CD4-positive, alpha-beta T cell (primary cell): ENCODE measurements at regions not wholly inside any gene's neighbourhood (a gene's known extent, or its start where the extent isn't known, plus 50 kb on each side); places are given as distances from the start of the nearest gene placed in this dataset.

Source experiments
- ATAC-seq: fragments of 200-7000 bp; cut with Tn5 transposase; one replicate; pipeline ENCODE4 v1.10.0; 2022; ENCODE audit warnings: mild to moderate bottlenecking; ENCODE audit not compliant: poor library complexity
- CTCF ChIA-PET: fragments of 350-600 bp; sonication (Branson Sonifier 250); formaldehyde crosslinking; loops from one replicate; lab custom pipeline; 2021; ENCODE audit warnings: antibody characterized with exemption, inconsistent platforms; lab: Charles Lee
- POLR2A ChIA-PET: fragments of 350-600 bp; sonication (Branson Sonifier 250); formaldehyde crosslinking; loops from one replicate; lab custom pipeline; 2021; ENCODE audit warnings: antibody characterized with exemption, inconsistent platforms; lab: Charles Lee
- DNase-seq, 14 experiments: peaks; one replicate each; pipeline ENCODE4 v3.0.0-alpha.2; 2013 to 2020; ENCODE audit warnings: mixed read lengths in 2 of 14
- H3K27ac ChIP-seq, 2 donors: one replicate each; pipeline versions ENCODE4 v1.5.1 to v1.7.0; 2013; ENCODE audit warnings: low read length in 2 of 2, low read depth in 1 of 2, mild to moderate bottlenecking in 1 of 2
- H3K27me3 ChIP-seq, 2 experiments: 1 replicate in 1 of 2; 2 replicates in 1 of 2; pipeline versions ENCODE4 v1.6.1 to v1.7.0; 2013; ENCODE audit warnings: low read length in 2 of 2, control low read depth in 1 of 2, mild to moderate bottlenecking in 1 of 2, moderate library complexity in 1 of 2; ENCODE audit not compliant: insufficient read depth in 2 of 2, control insufficient read depth in 1 of 2
- H3K36me3 ChIP-seq: one replicate; pipeline ENCODE4 v1.6.1; 2013; ENCODE audit warnings: low read length, control low read depth; ENCODE audit not compliant: insufficient read depth
- H3K4me1 ChIP-seq: one replicate; pipeline ENCODE4 v1.6.1; 2013; ENCODE audit warnings: low read length, control low read depth; ENCODE audit not compliant: insufficient read depth
- H3K4me3 ChIP-seq: one replicate; pipeline ENCODE4 v1.5.1; 2013; ENCODE audit warnings: mild to moderate bottlenecking, low read length, moderate library complexity
- H3K9me3 ChIP-seq, 2 experiments: 1 replicate in 1 of 2; 2 replicates in 1 of 2; pipeline versions ENCODE4 v1.6.1 to v1.7.0; 2013; ENCODE audit warnings: low read length in 2 of 2, mild to moderate bottlenecking in 2 of 2, control low read depth in 1 of 2, moderate library complexity in 1 of 2; ENCODE audit not compliant: control insufficient read depth in 1 of 2, insufficient read depth in 1 of 2
- H3K27ac Mint-ChIP-seq: one replicate; pipeline ENCODE4 v1.8.0; 2020; ENCODE audit warnings: mixed read lengths
- H3K27me3 Mint-ChIP-seq: one replicate; pipeline ENCODE4 v1.8.0; 2021; ENCODE audit warnings: mixed read lengths
- H3K36me3 Mint-ChIP-seq: one replicate; pipeline ENCODE4 v1.8.0; 2021; ENCODE audit warnings: low read depth, mixed read lengths
- H3K4me1 Mint-ChIP-seq: one replicate; pipeline ENCODE4 v1.8.0; 2021; ENCODE audit warnings: low read depth, mixed read lengths
- H3K4me3 Mint-ChIP-seq: one replicate; pipeline ENCODE4 v1.8.0; 2020; ENCODE audit warnings: mild to moderate bottlenecking, mixed read lengths
- H3K9me3 Mint-ChIP-seq: one replicate; pipeline ENCODE4 v1.8.0; 2020; ENCODE audit warnings: mixed read lengths
- intact Hi-C, 2 experiments: fragments of 100-400 bp; cut with DNase I in 1 of 2; cut with micrococcal nuclease in 1 of 2; formaldehyde crosslinking; loops; one replicate each; pipeline versions ENCODE4 v1.15.1 to v1.9.0; 2023 to 2025; cut with DNase I, micrococcal nuclease
- TF ChIP-seq, protein P1 (sequence below): fragments of 200-600 bp; IDR thresholded peaks from one replicate; pipeline ENCODE4 v1.8.0; 2022; ENCODE audit warnings: antibody characterized with exemption, mild to moderate bottlenecking

GRCh38 chr4:14441561-14441960 is 560.7 kb upstream of the CPEB2 start:
- intact Hi-C loops = no loop called here
- H3K27me3 Mint-ChIP-seq = no peaks in the 10 kb centered on the region

GRCh38 chr4:14445882-14446281 is 556.4 kb upstream of the CPEB2 start:
- Mint-ChIP-seq H3K4me3 (no peak overlapping the region), H3K27me3 (no peaks in the 10 kb centered on the region), H3K27ac (no peak overlapping the region), H3K9me3 (no peaks in the 10 kb centered on the region), H3K4me1 (no peaks in the 10 kb centered on the region), H3K36me3 (no peaks in the 10 kb centered on the region)
- TF ChIP-seq, protein P1, sequence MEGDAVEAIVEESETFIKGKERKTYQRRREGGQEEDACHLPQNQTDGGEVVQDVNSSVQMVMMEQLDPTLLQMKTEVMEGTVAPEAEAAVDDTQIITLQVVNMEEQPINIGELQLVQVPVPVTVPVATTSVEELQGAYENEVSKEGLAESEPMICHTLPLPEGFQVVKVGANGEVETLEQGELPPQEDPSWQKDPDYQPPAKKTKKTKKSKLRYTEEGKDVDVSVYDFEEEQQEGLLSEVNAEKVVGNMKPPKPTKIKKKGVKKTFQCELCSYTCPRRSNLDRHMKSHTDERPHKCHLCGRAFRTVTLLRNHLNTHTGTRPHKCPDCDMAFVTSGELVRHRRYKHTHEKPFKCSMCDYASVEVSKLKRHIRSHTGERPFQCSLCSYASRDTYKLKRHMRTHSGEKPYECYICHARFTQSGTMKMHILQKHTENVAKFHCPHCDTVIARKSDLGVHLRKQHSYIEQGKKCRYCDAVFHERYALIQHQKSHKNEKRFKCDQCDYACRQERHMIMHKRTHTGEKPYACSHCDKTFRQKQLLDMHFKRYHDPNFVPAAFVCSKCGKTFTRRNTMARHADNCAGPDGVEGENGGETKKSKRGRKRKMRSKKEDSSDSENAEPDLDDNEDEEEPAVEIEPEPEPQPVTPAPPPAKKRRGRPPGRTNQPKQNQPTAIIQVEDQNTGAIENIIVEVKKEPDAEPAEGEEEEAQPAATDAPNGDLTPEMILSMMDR = no peak
- intact Hi-C loops = no loop called here
- no peak overlapping the region for H3K27ac ChIP-seq
- no peak for ATAC-seq
- H3K4me1 ChIP-seq = no peaks in the 10 kb centered on the region
- no peak overlapping the region for H3K4me3 ChIP-seq
- DNase-seq = no peak
- H3K36me3 ChIP-seq = no peaks in the 10 kb centered on the region
- CTCF ChIA-PET = no interaction called here
- H3K27me3 ChIP-seq = no peaks in the 10 kb centered on the region
- POLR2A ChIA-PET = no interaction called here
- H3K9me3 ChIP-seq = peaks cover 0 to 4% of the 10 kb centered on the region in 2 experiments

More at GRCh38 chr4:14441561-14441960, 560.7 kb upstream of the CPEB2 start:
- H3K9me3 ChIP-seq = no peaks in the 10 kb centered on the region
- H3K36me3 ChIP-seq = no peaks in the 10 kb centered on the region
- H3K4me3 ChIP-seq = no peak overlapping the region
- H3K36me3 Mint-ChIP-seq = no peaks in the 10 kb centered on the region
- ChIA-PET CTCF (no interaction called here), POLR2A (no interaction called here)
- H3K27me3 ChIP-seq = no peaks in the 10 kb centered on the region
- no peaks in the 10 kb centered on the region for H3K4me1 ChIP-seq
- TF ChIP-seq, protein P1 = no peak
- H3K27ac Mint-ChIP-seq = no peak overlapping the region
- no peaks in the 10 kb centered on the region for H3K4me1 Mint-ChIP-seq
- DNase-seq (no peak), ATAC-seq (no peak)
- no peak overlapping the region for H3K27ac ChIP-seq
- no peak overlapping the region for H3K4me3 Mint-ChIP-seq
- H3K9me3 Mint-ChIP-seq = no peaks in the 10 kb centered on the region

GRCh38 chr4:14446311-14446710 is 556.0 kb upstream of the CPEB2 start:
- H3K4me3 Mint-ChIP-seq = no peak overlapping the region
- no peak for ATAC-seq

More at GRCh38 chr4:14446311-14446710, 556.0 kb upstream of the CPEB2 start:
- ChIA-PET POLR2A (no interaction called here), CTCF (no interaction called here)
- H3K27ac ChIP-seq = no peak overlapping the region
- Mint-ChIP-seq H3K4me1 (no peaks in the 10 kb centered on the region), H3K27me3 (no peaks in the 10 kb centered on the region), H3K9me3 (no peaks in the 10 kb centered on the region), H3K36me3 (no peaks in the 10 kb centered on the region), H3K27ac (no peak overlapping the region)
- intact Hi-C loops = no loop called here
- TF ChIP-seq, protein P1 = no peak
- no peaks in the 10 kb centered on the region for H3K4me1 ChIP-seq
- no peaks in the 10 kb centered on the region for H3K27me3 ChIP-seq
- H3K36me3 ChIP-seq = no peaks in the 10 kb centered on the region
- H3K4me3 ChIP-seq = no peak overlapping the region
- DNase-seq = no peak
- peaks cover 0 to 6% of the 10 kb centered on the region in 2 experiments for H3K9me3 ChIP-seq
